GM21825 (cell line): ENCODE measurements at regions not wholly inside any gene's neighbourhood (a gene's known extent, or its start where the extent isn't known, plus 50 kb on each side); places are given as distances from the start of the nearest gene placed in this dataset.
"Not testable (repeated sequence)": the region's sequence is repeated elsewhere in the genome, so short reads cannot be mapped to it uniquely, and the experiment has no call there.

ENCODE experiments used
- ATAC-seq: cut with Tn5 transposase; IDR thresholded peaks from one replicate; pipeline ENCODE4 v1.9.1; 2021; ENCODE audit warnings: mild to moderate bottlenecking, moderate library complexity; ENCODE audit not compliant: unreplicated experiment

DNA sequence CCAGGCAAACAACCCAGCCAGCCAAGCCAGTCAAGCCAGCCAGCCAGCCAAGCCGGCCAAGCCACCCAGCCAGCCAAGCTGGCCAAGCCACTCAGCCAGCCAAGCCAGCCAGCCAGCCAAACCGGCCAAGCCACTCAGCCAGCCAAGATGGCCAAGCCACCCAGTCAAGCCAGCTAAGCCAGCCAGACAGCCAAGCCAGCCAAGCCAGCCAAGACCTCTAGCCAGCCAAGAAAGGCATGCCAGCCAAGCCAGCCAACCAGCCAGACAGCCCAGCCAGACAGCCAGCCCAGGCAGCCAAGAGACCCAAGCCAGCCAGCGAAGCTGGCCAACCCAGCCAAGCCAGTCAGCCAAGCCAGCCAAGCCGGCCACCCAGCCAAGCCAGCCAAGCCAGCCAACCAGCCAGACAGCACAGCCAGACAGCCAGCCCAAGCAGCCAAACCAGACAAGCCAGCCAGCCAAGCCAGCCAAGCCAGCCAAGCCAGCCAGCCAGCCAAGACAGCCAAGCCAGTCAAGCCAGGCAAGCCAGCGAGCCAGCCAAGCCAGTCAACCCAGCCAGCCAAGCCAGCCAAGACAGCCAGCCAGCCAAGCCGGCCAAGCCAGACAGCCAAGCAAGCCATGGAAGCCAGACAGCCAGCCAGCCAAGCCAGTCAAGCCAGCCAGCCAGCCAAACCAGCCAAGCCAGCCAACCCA lies 1598.0 kb downstream of the RPIA start:
- ATAC-seq = not testable (repeated sequence)

DNA sequence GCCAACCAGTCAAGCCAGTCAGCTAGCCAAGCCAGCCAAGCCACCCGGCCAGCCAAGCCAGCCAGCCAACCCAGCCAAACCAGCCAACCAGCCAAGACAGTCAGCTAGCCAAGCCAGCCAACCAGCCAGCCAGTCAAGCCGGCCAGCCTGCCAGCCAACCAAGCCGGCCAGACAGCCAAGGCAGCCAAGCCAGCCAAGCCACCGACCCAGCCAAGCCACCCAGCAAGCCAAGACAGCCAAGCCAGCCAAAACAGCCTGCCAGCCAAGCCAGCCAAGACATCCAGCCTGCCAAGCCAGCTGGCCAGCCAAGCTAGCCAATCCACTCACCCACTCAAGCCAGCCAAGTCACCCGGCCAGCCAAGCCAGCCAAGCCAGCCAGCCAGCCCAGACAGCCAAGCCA lies 1599.2 kb downstream of the RPIA start:
- not testable (repeated sequence) for ATAC-seq

DNA sequence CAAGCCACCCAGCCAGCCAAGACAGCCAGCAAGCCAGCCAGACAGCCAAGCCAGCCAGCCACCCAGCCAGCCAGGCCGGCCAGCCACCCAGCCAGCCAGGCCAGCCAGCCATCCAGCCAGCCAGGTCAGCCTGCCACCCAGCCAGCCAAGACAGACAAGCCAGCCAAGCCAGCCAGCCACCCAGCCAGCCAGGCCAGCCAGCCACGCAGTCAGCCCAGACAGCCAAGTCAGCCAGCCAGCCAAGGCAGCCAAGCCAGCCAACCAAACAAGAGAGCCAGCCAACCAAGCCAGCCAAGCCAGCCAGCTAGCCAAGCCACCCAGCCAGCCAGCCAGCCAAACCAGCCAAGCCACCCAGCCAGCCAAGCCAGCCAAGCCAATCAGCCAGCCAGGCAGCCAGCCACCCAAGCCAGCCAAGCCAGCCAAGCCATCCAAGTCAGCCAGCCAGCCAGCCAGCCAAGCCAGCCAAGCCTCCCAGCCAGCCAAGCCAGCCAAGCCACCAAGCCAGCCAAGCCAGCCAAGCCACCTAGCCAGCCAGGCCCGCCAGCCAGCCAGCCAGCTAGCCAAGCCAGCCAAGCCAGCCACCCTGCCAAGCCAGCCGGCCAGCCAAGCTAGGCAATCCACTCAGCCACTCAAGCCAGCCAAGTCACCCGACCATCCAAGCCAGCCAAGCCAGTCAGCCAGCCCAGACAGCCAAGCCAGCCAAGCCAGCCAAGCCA lies 1599.9 kb downstream of the RPIA start:
- ATAC-seq = not testable (repeated sequence)

DNA sequence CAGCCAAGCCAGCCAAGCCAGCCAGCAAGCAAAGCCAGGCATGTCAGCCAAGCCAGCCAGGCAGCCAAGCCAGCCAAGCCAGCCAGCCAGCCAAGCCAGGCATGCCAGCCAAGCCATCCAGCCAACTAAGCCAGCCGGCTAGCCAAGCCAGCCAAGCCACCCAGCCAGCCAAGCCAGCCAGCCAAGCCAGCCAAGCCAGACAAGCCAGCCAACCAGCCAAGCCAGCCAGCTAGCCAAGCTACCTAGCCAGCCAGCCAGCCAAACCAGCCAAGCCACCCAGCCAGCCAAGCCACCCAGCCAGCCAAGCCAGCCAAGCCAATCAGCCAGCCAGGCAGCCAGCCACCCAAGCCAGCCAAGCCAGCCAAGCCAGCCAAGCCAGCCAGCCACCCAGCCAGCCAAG lies 1600.5 kb downstream of the RPIA start:
- not testable (repeated sequence) for ATAC-seq

DNA sequence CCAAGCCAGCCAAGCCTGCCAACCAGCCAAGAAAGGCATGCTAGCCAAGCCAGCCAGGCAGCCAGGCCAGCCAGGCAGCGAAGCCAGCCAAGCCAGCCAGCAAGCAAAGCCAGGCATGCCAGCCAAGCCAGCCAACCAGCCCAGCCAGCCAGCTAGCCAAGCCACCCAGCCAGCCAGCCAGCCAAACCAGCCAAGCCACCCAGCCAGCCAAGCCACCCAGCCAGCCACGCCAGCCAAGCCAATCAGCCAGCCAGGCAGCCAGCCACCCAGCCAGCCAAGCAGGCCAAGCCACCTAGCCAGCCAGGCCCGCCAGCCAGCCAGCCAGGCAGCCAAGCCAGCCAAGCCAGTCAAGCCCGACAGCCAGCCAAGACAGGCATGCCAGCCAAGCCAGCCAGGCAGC lies 1601.0 kb downstream of the RPIA start:
- ATAC-seq = not testable (repeated sequence)

DNA sequence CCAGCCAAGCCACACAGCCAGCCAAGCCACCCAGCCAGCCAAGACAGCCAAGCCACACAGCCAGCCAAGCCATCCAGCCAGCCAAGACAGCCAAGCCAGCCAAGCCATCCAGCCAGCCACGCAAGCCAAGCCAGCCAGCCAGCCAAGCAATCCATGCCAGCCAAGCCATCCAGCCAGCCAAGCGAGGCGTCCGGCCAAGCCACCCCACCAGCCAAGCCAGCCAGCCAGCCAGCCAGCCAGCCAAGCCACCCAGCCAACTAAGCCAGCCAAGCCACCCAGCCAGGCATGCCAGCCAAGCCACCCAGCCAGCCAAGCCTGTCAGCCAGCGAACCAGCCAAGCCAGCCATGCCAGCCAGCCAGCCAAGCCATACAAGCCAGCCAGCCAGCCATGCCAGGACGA lies 1601.8 kb downstream of the RPIA start:
- not testable (repeated sequence) for ATAC-seq

DNA sequence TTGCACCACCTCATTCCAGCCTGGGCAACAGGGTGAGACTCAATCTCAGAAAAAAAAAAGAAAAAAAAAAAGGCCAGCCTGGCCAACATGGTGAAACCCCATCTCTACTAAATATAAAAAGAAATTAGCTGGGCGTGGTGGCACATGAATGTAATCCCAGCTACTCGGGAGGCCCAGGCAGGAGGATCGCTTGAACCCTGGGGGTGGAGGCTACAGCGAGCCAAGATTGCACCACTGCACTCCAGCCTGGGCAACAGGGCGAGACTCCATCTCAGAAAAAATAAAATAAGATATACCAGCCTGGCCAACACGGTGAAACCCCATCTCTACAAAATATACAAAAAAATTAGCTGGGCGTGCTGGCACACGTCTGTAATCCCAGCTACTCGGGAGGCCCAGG lies 1602.3 kb downstream of the RPIA start:
- not testable (repeated sequence) for ATAC-seq

DNA sequence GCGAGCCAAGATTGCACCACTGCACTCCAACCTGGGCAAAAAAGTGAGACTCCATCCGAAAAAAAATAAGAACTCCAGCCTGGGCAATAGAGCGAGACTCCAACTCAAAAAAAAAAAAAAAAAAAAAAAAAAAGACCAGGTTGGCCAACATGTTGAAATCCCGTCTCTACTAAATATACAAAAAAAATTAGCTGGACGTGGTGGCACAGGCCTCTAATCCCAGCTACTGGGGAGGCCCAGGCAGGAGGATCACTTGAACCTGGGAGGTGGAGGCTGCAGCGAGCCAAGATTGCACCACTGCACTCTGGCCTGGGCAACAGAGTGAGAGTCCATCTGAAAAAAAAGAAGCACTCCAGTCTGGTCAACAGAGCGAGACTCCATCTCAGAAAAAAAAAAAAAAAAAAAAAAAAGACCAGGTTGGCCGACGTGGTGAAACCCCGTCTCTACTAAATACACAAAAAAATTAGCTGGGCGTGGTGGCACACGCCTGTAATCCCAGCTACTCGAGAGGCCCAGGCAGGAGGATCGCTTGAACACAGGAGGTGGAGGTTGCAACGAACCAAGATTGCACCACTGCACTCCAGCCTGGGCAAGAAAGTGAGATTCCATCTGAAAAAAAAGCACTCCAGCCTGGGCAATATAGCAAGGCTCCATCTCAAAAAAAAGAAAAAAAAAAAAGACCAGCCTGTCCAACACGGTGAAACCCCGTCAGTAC lies 1603.7 kb downstream of the RPIA start:
- not testable (repeated sequence) for ATAC-seq

DNA sequence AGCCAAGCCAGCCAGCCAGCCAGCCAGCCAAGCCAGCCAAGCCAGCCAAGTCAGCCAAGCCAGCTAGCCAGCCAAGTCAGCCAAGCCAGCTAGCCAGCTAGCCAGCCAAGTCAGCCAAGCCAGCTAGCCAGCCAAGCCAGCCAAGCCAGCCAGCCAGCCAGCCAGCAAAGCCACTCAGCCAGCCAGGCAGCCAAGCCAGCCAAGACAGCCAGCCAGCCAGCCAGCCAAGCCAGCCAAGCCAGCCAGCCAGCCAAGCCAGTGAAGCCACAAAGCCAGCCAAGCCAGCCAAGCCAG lies 1605.0 kb downstream of the RPIA start:
- ATAC-seq = not testable (repeated sequence)

DNA sequence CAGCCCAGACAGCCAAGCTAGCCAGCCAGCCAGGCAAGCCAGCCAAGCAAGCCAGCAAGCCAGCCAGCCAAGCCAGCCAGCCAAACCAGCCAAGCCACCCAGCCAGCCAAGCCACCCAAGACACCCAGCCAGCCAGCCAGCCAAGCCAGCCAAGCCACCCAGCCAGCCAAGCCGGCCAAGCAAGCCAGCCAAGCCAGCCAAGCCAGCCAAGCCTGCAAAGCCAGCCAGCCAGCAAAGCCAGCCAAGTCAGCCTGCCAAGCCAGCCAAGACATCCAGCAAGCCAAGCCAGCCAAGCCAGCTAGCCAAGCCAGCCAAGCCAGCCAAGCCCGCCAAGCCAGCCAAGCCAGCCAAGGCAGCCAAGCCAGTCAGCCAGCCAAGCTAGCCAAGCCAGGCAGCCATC lies 1606.2 kb downstream of the RPIA start:
- ATAC-seq = not testable (repeated sequence)

DNA sequence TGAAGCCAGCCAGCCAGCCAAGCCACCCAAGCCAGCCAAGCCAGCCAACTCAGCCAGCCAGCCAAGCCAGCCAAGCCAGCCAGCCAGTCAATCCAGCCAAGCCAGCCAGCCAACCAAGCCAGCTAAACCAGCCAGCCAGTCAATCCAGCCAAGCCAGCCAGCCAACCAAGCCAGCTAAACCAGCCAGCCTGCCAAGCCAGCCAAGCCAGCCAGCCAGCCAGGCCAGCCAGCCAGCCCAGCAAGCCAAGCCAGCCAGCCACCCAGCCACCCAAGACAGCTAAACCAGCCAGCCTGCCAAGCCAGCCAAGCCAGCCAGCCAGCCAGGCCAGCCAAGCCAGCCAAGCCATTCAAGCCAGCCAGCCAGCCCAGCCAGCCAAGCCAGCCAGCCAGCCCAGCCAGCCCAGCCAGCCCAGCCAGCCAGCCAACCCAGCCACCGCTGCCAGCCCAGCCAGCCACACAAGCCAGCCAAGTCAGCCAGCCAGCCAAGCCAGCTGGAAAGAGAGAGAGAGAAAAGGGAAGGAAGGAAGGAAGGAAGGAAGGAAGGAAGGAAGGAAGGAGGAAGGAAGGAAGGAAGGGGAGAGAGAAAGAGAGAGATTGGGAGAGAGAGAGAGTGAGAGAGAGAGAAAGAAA lies 1606.8 kb downstream of the RPIA start:
- not testable (repeated sequence) for ATAC-seq

DNA sequence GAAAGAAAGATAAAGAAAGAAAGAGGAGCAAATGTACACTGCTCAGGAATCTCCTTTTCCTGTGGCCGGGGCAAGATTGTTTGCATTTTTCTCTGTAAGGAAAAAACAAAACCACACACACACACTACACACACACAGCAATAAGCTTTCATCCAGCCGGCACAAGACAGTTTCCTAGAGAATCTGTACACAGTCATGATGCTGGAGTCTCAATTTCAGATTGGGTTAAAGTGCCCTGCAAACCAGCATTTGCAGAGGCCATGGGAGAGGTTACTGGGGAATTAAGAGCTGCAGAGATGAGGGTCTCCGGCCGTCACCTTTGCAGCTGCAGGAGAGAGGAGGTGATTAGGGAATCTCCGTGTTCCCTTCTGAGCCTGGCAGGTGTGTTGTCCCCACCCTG lies 1607.5 kb downstream of the RPIA start:
- not testable (repeated sequence) for ATAC-seq

DNA sequence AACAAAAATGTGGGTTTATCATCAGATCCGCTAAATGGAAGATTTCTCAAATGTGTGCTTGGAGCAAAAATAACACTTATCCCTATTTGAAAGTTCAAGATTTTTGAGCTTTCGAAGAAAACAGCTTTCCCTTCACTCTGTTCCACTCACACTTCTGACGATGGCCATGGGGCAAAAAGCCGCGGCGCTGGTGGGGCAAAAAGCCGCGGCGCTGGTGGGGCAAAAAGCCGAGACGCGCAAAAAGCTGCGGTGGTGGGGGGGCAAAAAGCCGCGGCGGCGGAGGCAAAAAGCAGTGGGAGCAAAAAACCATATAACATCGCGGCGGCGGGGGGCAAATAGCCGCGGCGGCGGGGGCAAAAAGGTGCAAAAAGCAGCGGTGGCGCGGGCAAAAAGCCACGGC lies 1631.5 kb downstream of the RPIA start:
- not testable (repeated sequence) for ATAC-seq

DNA sequence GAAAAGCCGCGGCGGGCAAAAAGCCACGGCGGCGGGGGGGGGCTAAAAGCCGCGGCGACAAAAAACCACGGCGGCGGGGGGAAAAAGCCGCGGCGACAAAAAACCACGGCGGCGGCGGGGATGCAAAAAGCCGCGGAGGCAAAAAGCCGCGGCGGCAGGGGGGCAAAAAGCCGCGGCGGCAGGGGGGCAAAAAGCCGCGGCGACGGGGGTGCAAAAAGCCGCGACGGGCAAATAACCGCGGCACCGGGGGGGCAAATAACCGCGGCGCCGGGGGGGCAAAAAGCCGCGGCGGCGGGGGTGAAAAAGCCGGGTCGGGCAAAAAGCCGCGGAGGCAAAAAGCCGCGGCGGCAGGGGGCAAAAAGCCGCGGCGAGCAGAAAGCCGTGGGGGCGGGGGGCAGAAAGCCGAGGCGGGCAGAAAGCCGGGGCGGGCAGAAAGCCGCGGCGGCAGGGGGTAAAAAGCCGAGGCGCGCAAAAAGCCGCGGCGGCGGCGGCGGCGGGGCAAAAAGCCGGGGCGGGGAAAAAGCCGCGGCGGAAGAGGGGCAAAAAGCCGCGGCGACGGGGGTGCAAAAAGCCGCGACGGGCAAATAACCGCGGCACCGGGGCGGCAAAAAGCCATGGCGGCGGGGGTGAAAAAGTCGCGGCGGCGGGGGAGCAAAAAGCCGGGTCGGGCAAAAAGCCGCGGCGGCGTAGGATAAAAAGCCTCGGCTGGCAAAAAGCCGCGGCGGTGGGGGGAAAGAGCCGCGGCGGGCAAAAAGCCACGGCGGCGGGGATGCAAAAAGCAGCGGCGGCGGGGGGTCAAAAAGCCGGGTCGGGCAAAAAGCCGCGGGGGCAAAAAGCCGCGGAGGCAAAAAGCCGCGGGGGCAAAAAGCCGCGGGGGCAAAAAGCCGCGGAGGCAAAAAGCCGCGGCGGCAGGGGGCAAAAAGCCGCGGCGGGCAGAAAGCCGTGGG lies 1632.4 kb downstream of the RPIA start:
- ATAC-seq = not testable (repeated sequence)

DNA sequence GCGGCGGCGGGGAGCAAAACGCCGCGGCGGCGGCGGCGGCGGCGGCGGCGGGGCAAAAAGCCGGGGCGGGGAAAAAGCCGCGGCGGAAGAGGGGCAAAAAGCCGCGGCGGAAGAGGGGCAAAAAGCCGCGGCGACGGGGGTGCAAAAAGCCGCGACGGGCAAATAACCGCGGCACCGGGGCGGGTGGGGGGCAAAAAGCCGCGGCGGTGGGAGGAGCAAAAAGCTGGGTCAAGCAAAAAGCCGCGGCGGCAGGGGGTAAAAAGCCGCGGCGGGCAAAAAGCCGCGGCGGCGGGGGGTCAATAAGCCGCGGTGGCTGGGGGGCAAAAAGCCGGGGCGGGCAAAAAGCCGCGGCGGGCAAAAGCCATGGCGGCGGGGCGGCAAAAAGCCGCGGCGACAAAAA lies 1633.2 kb downstream of the RPIA start:
- ATAC-seq = not testable (repeated sequence)

DNA sequence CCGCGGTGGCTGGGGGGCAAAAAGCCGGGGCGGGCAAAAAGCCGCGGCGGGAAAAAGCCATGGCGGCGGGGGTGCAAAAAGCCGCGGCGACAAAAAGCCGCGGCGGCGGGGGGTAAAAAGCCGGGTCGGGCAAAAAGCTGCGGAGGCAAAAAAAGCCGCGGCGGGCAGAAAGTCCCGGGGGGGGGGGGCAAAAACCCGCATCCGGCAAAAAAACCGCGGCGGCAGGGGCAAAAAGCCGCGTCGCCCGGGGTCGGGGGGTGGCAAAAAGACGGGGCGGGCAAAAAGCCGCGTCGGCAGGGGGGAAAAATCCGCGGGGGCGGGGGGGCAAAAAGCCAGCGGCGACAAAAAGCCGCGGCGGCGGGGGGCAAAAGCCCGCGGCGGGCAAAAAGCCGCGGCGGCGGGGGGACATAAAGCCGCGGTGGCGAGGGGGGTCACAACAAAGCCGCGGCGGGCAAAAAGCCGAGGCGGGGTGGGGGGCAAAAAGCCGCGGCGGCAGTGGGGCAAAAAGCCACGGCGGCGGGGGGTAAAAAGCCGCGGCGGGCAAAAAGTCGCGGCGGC lies 1634.4 kb downstream of the RPIA start:
- not testable (repeated sequence) for ATAC-seq

DNA sequence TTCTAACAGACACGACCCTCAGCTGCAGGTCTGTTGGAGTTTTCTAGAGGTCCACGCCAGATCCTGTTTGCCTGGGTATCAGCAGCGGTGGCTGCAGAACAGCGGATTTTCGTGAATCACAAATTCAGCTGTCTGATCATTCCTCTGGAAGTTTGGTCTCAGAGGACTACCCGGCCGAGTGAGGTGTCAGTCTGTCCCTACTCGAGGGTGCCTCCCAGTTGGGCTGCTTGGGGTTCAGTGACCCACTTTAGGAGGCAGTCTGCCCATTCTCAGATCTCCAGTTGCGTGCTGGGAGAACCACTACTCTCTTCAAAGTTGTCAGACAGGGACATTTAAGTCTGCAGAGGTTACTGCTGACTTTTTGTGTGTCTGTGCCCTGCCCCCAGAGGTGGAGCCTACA lies 1664.1 kb downstream of the RPIA start:
- ATAC-seq = not testable (repeated sequence)

DNA sequence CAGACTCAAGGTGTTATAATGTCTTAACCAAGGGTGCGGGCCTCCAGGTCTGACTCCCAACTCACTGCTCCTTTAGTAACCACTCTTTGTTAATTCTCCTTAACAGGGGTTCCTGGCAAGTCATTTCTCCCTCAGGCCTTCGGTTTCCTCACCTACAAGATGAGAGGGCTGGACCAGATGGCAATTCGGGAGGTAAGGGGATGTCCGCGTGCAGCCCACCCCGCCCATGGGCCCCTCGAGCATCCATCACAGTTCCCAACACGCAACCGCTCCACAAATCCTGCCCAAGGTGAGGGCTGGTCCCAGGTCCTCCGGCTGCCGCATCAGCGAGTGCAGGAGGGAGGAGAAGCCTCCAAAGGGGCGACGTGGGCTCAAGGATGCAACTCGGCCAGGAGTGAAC lies 1667.9 kb downstream of the RPIA start:
- not testable (repeated sequence) for ATAC-seq

DNA sequence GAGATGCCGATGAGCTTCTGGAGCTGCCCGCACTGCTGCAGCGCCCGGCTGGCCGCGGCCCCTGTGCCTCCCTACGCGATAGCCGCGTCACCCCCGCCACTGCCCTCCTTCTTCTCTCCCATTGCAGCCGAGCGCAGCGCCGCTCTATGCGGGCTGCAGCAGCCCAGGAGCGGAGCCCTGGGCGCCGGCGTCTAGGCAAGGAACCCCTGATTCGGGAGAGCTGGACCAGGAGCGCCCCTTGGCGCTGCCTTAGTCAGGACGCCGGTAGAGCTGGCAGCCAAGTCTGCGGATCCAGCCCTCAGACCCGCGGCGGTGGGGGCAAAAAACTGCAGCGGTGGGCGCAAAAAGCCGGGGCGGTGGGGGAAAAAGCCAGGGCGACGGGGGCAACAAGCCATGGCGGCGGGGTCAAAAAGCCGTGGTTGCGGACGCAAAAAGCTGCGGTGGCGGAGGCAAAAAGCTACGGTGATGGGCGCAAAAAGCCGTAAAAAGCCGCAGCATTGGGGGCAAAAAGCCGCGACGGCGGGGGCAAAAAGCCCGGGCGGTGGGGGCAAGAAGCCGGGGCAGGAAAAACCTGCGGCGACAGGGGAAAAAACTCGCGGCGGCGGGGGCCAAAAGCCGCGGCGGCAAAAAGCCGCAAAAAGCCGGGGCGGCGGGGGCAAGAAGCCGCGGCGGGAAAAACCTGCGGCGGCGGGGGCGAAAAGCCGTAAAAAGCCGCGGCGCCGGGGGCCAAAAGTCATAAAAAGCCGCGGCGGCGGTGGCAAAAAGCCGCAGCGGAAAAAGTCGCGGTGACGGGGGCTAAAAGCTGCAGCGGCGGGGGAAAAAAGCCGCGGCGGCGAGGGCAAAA lies 1668.6 kb downstream of the RPIA start:
- not testable (repeated sequence) for ATAC-seq
